Mesenchymal stem cell (in vitro differentiated cells and primary cell): ENCODE measurements at regions not wholly inside any gene's neighbourhood (a gene's known extent, or its start where the extent isn't known, plus 50 kb on each side); places are given as distances from the start of the nearest gene placed in this dataset.

Experiments
- DNase-seq: peaks from one replicate; pipeline ENCODE4 v3.0.0-alpha.2; 2013
- H2AFZ ChIP-seq: one replicate; pipeline ENCODE4 v1.6.1; 2013; ENCODE audit warnings: low read depth, mild to moderate bottlenecking, control low read depth, inconsistent platforms, low read length, moderate library complexity
- H2AK5ac ChIP-seq: 2 replicates; pipeline ENCODE4 v1.6.1; 2013; ENCODE audit warnings: low read length, moderate library complexity, mild to moderate bottlenecking, inconsistent platforms; ENCODE audit not compliant: severe bottlenecking
- H2BK120ac ChIP-seq: one replicate; pipeline ENCODE4 v1.6.1; 2013; ENCODE audit warnings: low read depth, mild to moderate bottlenecking, inconsistent platforms, low read length, moderate library complexity
- H2BK12ac ChIP-seq, 2 experiments: one replicate each; pipeline ENCODE4 v1.6.1; 2013; ENCODE audit warnings: inconsistent platforms in 2 of 2, low read length in 2 of 2, mild to moderate bottlenecking in 2 of 2, moderate library complexity in 2 of 2, control low read depth in 1 of 2
- H2BK15ac ChIP-seq: one replicate; pipeline ENCODE4 v1.6.1; 2013; ENCODE audit warnings: mild to moderate bottlenecking, low read depth, inconsistent platforms; ENCODE audit not compliant: poor library complexity, severe bottlenecking
- H2BK5ac ChIP-seq: 2 replicates; pipeline ENCODE4 v1.6.1; 2013; ENCODE audit warnings: low read depth, mild to moderate bottlenecking, low read length, control low read depth, inconsistent platforms; ENCODE audit not compliant: poor library complexity, severe bottlenecking
- H3K14ac ChIP-seq, 2 experiments: one replicate each; pipeline ENCODE4 v1.6.1; 2013; ENCODE audit warnings: inconsistent platforms in 2 of 2, low read length in 2 of 2, control low read depth in 1 of 2, mild to moderate bottlenecking in 1 of 2, moderate library complexity in 1 of 2
- H3K18ac ChIP-seq, 2 experiments: one replicate each; pipeline ENCODE4 v1.6.1; 2013; ENCODE audit warnings: inconsistent platforms in 2 of 2, low read length in 2 of 2, control low read depth in 1 of 2, low read depth in 1 of 2, mild to moderate bottlenecking in 1 of 2
- H3K23ac ChIP-seq, 2 experiments: one replicate each; pipeline ENCODE4 v1.6.1; 2013; ENCODE audit warnings: inconsistent platforms in 2 of 2, low read length in 2 of 2, mild to moderate bottlenecking in 2 of 2, moderate library complexity in 2 of 2, control low read depth in 1 of 2
- H3K27ac ChIP-seq: 2 replicates; pipeline ENCODE4 v1.5.1; 2013; ENCODE audit warnings: mild to moderate bottlenecking, moderate library complexity, low read length, control low read depth, inconsistent platforms; ENCODE audit not compliant: poor library complexity, severe bottlenecking
- H3K27me3 ChIP-seq, 2 experiments: 2 replicates each; pipeline versions ENCODE4 v1.6.1 to v1.7.0; 2013; ENCODE audit warnings: low read length in 2 of 2, mild to moderate bottlenecking in 2 of 2, moderate library complexity in 2 of 2, control low read depth in 1 of 2, inconsistent platforms in 1 of 2; ENCODE audit not compliant: control insufficient read depth in 1 of 2, insufficient read depth in 1 of 2
- H3K36me3 ChIP-seq, 2 experiments: 2 replicates each; pipeline versions ENCODE4 v1.6.1 to v1.7.0; 2013; ENCODE audit warnings: low read length in 2 of 2, control low read depth in 1 of 2, inconsistent platforms in 1 of 2, low read depth in 1 of 2, mild to moderate bottlenecking in 1 of 2; ENCODE audit not compliant: insufficient read depth in 2 of 2, control insufficient read depth in 1 of 2
- H3K4ac ChIP-seq, 2 experiments: one replicate each; pipeline ENCODE4 v1.6.1; 2013; ENCODE audit warnings: inconsistent platforms in 2 of 2, low read length in 2 of 2, mild to moderate bottlenecking in 2 of 2, moderate library complexity in 2 of 2, control low read depth in 1 of 2, low read depth in 1 of 2
- H3K4me1 ChIP-seq: 2 replicates; pipeline ENCODE4 v1.6.1; 2013; ENCODE audit warnings: low read depth, low read length, control low read depth; ENCODE audit not compliant: control insufficient read depth, insufficient read depth
- H3K4me2 ChIP-seq: 2 replicates; pipeline ENCODE4 v1.6.1; 2013; ENCODE audit warnings: low read length, mild to moderate bottlenecking, inconsistent platforms; ENCODE audit not compliant: poor library complexity, severe bottlenecking
- H3K4me3 ChIP-seq, 2 experiments: 2 replicates each; pipeline versions ENCODE4 v1.5.1 to v1.7.0; 2013; ENCODE audit warnings: low read length in 2 of 2, mild to moderate bottlenecking in 2 of 2, control low read depth in 1 of 2, low read depth in 1 of 2; ENCODE audit not compliant: insufficient read depth in 1 of 2
- H3K79me1 ChIP-seq: replicated peaks from 2 replicates; pipeline ENCODE4 v1.6.1; 2013; ENCODE audit warnings: mild to moderate bottlenecking, control low read depth, low read length, inconsistent platforms; ENCODE audit not compliant: poor library complexity, severe bottlenecking
- H3K9ac ChIP-seq: 2 replicates; pipeline ENCODE4 v1.7.0; 2013; ENCODE audit warnings: mild to moderate bottlenecking, low read length, moderate library complexity
- H3K9me3 ChIP-seq: 2 replicates; pipeline ENCODE4 v1.7.0; 2013; ENCODE audit warnings: mild to moderate bottlenecking, low read length; ENCODE audit not compliant: control insufficient read depth
- H4K8ac ChIP-seq: one replicate; pipeline ENCODE4 v1.6.1; 2013; ENCODE audit warnings: inconsistent platforms, mild to moderate bottlenecking, low read length, moderate library complexity
- H4K91ac ChIP-seq: one replicate; pipeline ENCODE4 v1.6.1; 2013; ENCODE audit warnings: mild to moderate bottlenecking, low read length, inconsistent platforms
- WGBS: methylation state at CpG from one replicate; pipeline ENCODE4 v1.1.7; 2013; ENCODE audit warnings: mixed read lengths; 5-methylcytosine and 5-hydroxymethylcytosine counted together

- Histone ChIP-seq H2BK5ac (no peak overlapping the region), H3K23ac (no peak overlapping the region), H4K8ac (no peak overlapping the region), H3K4me1 (no peaks in the 10 kb centered on the region), H3K14ac (no peak overlapping the region), H4K91ac (no peak overlapping the region), H3K27me3 (peaks cover 0 to 20% of the 10 kb centered on the region in 2 experiments), H3K4me2 (no peak overlapping the region), H3K9me3 (no peaks in the 10 kb centered on the region), H3K4ac (no peak overlapping the region), H2BK12ac (no peak overlapping the region), H3K79me1 (no peaks in the 10 kb centered on the region), H2BK120ac (no peak overlapping the region), H3K18ac (no peak overlapping the region), H2AK5ac (no peak overlapping the region), H3K9ac (no peak overlapping the region), H3K27ac (no peak overlapping the region), H2BK15ac (no peak overlapping the region), H3K4me3 (no peak overlapping the region), H2AFZ (no peak overlapping the region), H3K36me3 (no peaks in the 10 kb centered on the region)
- no peak for DNase-seq
- 73% methylated on average over 2 of the region's 2 CpGs for WGBS
These were observed 299.3 kb upstream of the XYLT1 start for GRCh38 chr16:17770104-17770503.

- no peak overlapping the region for H2BK15ac ChIP-seq
- H3K27ac ChIP-seq, result no peak overlapping the region
- no peak overlapping the region for H3K14ac ChIP-seq
- H3K4me1 ChIP-seq, result no peaks in the 10 kb centered on the region
- no peak overlapping the region for H2AFZ ChIP-seq
- peaks cover 0 to 17% of the 10 kb centered on the region in 2 experiments for H3K27me3 ChIP-seq
- no peak overlapping the region for H3K23ac ChIP-seq
- no peak overlapping the region for H3K4me2 ChIP-seq
- H4K8ac ChIP-seq, result no peak overlapping the region
- no peaks in the 10 kb centered on the region for H3K79me1 ChIP-seq
- 64% methylated on average over 1 of the region's 1 CpG for WGBS
- H3K9ac ChIP-seq, result no peak overlapping the region
- H3K36me3 ChIP-seq, result no peaks in the 10 kb centered on the region
- H3K4ac ChIP-seq, result no peak overlapping the region
- H2AK5ac ChIP-seq, result no peak overlapping the region
- H4K91ac ChIP-seq, result no peak overlapping the region
- no peak overlapping the region for H2BK5ac ChIP-seq
- no peaks in the 10 kb centered on the region for H3K9me3 ChIP-seq
- H2BK120ac ChIP-seq, result no peak overlapping the region
- H2BK12ac ChIP-seq, result no peak overlapping the region
- no peak overlapping the region for H3K18ac ChIP-seq
- H3K4me3 ChIP-seq, result no peak overlapping the region
- no peak for DNase-seq
These were observed 298.3 kb upstream of the XYLT1 start for GRCh38 chr16:17769065-17769464.

- no peak overlapping the region for H2AK5ac ChIP-seq
- no peak overlapping the region for H3K23ac ChIP-seq
- 22% methylated on average over 1 of the region's 1 CpG for WGBS
- no peak overlapping the region for H3K4me2 ChIP-seq
- no peak overlapping the region for H3K4me3 ChIP-seq
- no peak overlapping the region for H3K9ac ChIP-seq
- DNase-seq, result no peak
- peaks cover 0 to 12% of the 10 kb centered on the region in 2 experiments for H3K27me3 ChIP-seq
- H3K4me1 ChIP-seq, result no peaks in the 10 kb centered on the region
- H3K18ac ChIP-seq, result no peak overlapping the region
- no peaks in the 10 kb centered on the region for H3K79me1 ChIP-seq
- no peak overlapping the region for H4K91ac ChIP-seq
- no peak overlapping the region for H2BK5ac ChIP-seq
- no peaks in the 10 kb centered on the region for H3K36me3 ChIP-seq
- H3K4ac ChIP-seq, result no peak overlapping the region
- H2AFZ ChIP-seq, result no peak overlapping the region
- no peak overlapping the region for H3K14ac ChIP-seq
- H2BK12ac ChIP-seq, result no peak overlapping the region
- no peak overlapping the region for H3K27ac ChIP-seq
- H3K9me3 ChIP-seq, result no peaks in the 10 kb centered on the region
- H2BK15ac ChIP-seq, result no peak overlapping the region
- H4K8ac ChIP-seq, result no peak overlapping the region
- H2BK120ac ChIP-seq, result no peak overlapping the region
These were observed 297.5 kb upstream of the XYLT1 start for GRCh38 chr16:17768257-17768656.

- Histone ChIP-seq H3K4me2 (no peak overlapping the region), H3K23ac (no peak overlapping the region), H2BK12ac (no peak overlapping the region), H3K4ac (no peak overlapping the region), H3K27ac (no peak overlapping the region), H2AFZ (no peak overlapping the region), H3K9ac (no peak overlapping the region), H3K18ac (no peak overlapping the region), H3K36me3 (no peaks in the 10 kb centered on the region), H2BK15ac (no peak overlapping the region), H3K9me3 (no peaks in the 10 kb centered on the region), H2BK5ac (no peak overlapping the region), H2BK120ac (no peak overlapping the region), H4K8ac (no peak overlapping the region), H3K4me1 (no peaks in the 10 kb centered on the region), H4K91ac (no peak overlapping the region), H3K14ac (no peak overlapping the region), H3K4me3 (no peak overlapping the region), H2AK5ac (no peak overlapping the region), H3K79me1 (no peaks in the 10 kb centered on the region), H3K27me3 (peaks cover 0 to 18% of the 10 kb centered on the region in 2 experiments)
- WGBS, result no CpG with 5 or more reads among the region's 2 CpGs
- DNase-seq, result no peak
These were observed 295.3 kb upstream of the XYLT1 start for GRCh38 chr16:17766012-17766411.
